ENCODE measurements at regions not wholly inside any gene's neighbourhood (a gene's known extent, or its start where the extent isn't known, plus 50 kb on each side); places are given as distances from the start of the nearest gene placed in this dataset.

DNA sequence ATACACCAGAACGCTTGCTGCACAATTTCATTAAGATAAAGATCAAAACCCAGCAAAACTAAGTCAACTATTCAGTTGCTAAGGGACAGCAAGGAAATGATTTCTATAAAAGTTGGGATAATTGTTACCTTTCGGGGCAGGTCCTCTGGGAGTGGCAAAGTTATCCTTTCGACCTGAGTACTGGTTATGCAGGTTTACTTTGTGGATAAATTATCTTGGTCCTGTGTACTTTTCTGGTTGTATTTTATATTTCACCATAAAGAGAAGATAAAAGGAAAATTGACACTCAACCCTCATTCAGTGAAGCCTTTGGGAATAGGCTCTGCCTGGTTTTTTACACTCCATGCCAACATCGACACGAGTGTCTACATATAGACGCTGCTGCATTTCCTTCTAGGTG lies 146.5 kb downstream of the SYK start:
- no peak for DNase-seq

DNA sequence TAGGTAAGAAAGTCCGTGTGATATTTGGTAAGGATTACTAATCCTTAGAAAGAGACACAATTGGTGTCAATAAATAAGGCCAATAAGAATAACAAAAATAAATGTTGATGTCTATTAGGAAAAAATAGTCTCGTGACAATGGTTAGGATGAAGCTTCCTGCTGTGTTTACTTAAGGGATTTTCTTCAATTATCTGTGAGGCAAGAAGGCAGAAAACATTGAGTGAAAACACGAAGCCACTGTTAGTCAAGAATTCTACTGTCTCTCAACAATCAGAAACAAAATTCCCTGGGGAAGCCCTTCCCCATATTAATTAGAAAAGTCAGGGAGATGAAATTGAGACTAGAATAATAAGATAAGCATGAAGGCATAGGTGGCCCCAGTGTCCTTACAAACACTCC lies 149.0 kb downstream of the SYK start:
- DNase-seq = no peak

GRCh38 chr9:90953200-90953599 lies 151.6 kb downstream of the SYK start:
- no peak for DNase-seq

GRCh38 chr9:90953805-90954204 lies 152.2 kb downstream of the SYK start:
- DNase-seq = no peak

GRCh38 chr9:90956026-90956810 lies 154.6 kb downstream of the SYK start:
- DNase-seq = no peak

DNA sequence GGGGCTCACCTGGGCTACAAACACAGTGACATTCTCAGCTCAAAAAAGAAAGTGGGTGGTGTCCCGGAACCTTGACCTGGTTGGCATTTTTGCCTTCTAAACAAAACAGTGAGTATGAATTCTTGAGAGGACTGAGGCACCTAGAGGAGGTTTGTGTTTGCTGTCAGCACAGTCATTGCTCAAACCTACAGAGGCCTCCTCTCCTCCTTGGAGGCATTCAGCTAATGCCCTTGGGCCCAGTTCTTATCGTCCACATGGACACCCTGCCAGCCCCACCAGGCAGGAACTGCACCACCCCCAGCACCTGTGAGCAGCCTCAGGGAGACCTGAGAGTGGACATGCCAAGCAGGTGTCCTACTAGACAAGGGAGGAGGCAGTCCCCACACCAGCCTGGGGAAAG lies 156.7 kb downstream of the SYK start:
- DNase-seq = no peak

GRCh38 chr9:90960941-90961340 lies 159.3 kb downstream of the SYK start:
- DNase-seq = no peak

DNA sequence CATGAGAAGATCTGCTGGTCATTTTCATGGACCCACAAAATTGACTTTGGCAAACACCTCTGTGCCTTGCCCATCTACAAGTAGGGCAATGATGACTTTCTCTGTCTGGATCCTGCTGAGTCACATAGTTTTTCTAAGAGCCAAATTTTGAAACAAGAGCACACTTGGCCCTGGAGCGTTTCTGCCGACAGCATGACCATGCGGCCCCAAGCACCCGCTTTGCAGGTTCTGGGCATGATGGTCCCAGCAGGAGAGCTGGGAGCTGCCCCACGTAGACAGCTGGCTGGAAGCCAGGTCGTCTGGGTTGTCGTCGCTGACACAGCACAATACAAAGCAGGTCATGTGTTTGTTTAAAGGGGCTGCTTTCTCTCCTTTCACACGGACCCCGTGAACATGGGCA lies 159.8 kb downstream of the SYK start:
- DNase-seq = peak; percentile 4

DNA sequence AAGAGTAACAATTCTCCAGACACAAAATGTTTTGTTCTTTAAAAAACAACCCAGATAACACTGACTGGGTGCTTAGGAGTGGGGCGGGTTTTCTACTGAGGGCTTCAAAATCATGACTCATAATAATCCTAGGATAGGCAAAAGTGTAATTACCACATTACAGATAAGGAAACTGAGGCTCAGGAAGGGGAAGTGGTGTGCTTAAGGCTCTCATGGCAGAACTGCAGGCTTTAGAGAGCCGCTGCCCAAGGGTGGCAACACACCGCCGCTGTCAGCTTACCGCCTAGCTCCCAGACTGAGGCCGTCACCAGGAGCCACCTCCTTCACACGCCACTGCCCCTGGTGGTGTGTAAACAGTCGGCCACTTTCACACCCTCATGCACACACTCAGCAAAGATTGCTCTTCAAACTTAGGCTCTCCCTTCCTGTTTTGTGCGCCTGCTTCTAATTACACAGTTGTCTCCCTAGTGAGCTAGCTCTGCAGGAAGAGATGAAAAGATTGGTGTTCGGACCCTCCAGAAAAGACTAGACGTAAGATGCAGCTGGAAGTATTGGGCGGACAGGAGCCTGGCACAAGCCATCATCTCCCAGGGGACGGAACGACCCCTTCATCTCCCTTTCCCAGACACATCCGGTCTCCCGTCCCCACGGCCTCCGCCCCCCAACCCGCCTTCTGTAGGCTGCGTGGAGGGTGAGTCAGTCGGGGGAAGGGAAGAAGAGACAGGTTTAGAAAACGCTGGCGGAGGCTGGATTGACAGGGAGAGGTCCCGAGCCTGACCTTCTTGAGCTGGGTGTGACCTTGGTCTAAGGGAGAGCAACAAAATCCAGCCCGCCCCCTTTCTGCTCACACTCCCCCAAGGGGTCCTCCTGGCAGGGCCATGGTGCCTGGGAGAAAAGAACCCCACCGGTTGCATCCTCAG lies 162.7 kb downstream of the SYK start:
- DNase-seq = no peak

GRCh38 chr9:90965226-90966030 lies 163.8 kb downstream of the SYK start:
- no peak for DNase-seq

DNA sequence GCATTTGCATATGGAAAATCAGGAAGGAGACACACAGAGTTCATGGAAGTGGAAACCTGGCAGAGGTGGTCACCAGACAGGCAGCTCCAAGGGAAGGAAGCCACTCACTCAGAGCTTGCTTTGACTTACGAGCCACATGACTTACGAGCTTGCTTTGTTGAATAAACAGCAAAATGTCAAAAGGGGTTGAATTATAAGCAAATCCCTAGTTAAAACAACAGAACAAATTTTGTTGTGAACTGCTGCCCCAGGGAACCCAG lies 164.3 kb downstream of the SYK start:
- no peak for DNase-seq

GRCh38 chr9:90966480-90967144 lies 165.0 kb downstream of the SYK start:
- DNase-seq = no peak

DNA sequence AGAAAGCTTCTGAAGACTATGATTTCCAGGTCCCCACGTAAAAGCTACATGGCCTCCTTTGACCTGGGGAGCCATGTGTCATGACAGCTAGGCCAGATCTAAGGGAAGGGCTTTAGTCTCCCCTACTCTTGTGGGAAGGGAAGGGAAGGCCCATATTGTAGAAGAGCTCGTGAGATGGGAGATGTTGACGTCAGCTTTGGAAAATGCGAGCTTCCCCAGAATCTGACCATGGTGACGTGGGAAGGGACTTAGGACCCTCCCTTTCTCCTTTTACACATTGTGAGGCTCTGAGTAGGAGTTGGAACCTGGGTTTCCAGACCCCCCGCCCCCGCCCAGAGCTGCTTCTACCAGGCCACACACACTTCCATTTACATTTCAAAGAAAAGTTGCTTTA lies 165.5 kb downstream of the SYK start:
- no peak for DNase-seq

GRCh38 chr9:90969021-90969675 lies 167.5 kb downstream of the SYK start:
- no peak for DNase-seq

DNA sequence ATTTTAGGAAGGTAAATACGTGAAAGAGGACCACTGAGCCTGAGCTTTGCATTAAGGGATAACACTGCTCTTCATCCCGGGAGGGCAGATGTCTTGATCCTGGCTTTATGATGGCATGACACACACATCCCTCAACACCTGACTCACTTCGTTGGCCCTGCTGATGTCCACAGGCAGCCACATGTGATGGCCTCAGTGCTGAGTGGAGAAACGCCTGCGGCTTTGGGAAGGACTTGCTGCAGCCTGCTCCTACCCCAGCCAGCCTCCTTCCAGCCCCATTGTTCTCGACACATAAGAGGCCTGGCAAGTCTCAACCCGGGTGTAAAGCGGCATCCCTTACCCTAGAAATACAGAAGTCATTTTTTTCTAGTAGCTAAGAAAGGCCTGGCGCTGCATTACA lies 169.0 kb downstream of the SYK start:
- DNase-seq = no peak

- DNase-seq = no peak
These were observed 170.4 kb downstream of the SYK start for GRCh38 chr9:90972057-90972456.

- DNase-seq = no peak
These were observed 172.4 kb downstream of the SYK start for GRCh38 chr9:90974016-90974415.

GRCh38 chr9:90974643-90975245 lies 173.1 kb downstream of the SYK start:
- DNase-seq = no peak

DNA sequence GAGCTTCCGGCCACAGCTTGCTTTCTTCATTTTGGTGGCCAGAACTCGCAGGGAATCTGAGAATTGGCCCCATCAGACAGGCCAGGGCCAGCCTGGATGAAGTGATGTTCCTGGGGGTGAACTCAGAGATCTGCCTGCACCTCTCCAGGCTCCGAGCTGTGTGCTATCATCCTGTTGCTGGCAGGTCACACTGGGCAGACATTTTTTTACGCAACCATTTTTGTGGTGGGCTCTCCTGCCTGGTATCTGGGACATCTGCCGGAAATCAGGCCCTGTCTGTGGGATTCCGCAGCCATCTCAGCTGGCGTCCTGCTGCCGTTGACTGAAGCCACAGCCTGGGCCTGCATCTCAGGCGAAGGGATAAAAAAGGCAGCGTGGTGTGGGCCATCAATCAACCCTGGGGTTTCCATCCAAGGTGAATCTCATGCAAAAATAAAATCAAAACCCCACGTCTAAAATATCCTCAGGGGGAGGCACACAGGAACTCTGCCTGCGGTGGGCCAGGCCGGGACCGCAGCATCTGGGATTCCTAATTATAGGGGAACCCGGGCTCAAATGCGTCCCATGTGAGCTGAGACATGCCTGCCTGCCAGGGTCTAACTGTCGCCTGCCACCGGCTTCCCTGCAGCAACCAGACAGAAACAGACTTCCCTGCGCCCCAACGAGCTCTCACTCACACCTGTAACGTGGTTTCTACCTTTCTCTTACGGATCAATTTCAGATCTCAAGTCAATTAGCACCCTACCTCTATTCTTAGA lies 174.3 kb downstream of the SYK start:
- DNase-seq = no peak

DNA sequence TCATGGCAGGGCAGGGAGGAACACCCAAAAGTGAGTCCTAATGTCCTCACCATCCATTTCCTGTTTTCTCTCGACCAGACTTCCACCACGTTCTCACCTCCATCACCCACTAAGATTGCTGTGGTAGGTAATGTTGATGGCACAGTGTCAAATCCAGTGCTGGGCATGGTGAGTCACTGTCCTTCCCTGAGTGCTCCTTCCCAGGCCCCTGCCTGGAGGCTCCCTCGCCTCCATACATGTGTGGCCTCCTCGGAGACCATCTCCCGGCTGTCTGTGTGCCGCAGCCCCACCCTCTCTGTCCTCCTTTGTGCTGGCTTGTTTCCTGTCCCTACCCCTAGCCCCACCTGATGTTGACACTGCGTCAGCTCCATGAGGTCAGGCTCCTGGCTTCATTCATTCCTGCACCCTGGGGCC lies 177.5 kb downstream of the SYK start:
- DNase-seq = no peak

GRCh38 chr9:90979639-90980038 lies 178.0 kb downstream of the SYK start:
- no peak for DNase-seq

All from NCI-H1694 (cell line).